ENCODE measurements at regions not wholly inside any gene's neighbourhood (a gene's known extent, or its start where the extent isn't known, plus 50 kb on each side); places are given as distances from the start of the nearest gene placed in this dataset.

DNA sequence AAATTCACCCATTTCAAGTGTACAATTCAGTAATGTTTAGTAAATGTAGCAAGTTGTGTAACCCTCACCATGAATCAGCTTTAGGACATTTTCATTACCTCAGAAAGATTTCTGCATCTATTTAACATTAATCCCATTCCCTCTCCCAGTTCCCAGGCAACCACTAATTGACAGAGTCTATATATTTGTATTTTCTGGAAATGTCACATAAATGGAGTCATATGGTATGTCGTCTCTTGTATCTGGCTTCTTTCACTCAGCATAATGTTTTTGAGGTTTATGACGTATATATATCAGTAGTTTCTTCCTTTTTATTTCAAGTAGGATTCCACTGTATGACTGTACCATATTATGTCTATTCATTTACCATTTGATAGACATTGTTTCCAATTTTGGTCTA is 199.8 kb downstream of the CYB561 start:
- H3K27ac Mint-ChIP-seq, result no peak overlapping the region
- DNase-seq (ENCODE audit: low spot score) (no peak), ATAC-seq (no peak)
- ChIA-PET POLR2A (no interaction called here), CTCF (no interaction called here)
- H3K9me3 Mint-ChIP-seq, result peaks cover 14% of the 10 kb centered on the region
- H3K4me3 Mint-ChIP-seq, result no peak overlapping the region
- H3K36me3 Mint-ChIP-seq, result 0 out of 2 replicates have a peak, but pooled peaks cover 8% of the 10 kb centered on the region
- TF ChIP-seq, protein P1, sequence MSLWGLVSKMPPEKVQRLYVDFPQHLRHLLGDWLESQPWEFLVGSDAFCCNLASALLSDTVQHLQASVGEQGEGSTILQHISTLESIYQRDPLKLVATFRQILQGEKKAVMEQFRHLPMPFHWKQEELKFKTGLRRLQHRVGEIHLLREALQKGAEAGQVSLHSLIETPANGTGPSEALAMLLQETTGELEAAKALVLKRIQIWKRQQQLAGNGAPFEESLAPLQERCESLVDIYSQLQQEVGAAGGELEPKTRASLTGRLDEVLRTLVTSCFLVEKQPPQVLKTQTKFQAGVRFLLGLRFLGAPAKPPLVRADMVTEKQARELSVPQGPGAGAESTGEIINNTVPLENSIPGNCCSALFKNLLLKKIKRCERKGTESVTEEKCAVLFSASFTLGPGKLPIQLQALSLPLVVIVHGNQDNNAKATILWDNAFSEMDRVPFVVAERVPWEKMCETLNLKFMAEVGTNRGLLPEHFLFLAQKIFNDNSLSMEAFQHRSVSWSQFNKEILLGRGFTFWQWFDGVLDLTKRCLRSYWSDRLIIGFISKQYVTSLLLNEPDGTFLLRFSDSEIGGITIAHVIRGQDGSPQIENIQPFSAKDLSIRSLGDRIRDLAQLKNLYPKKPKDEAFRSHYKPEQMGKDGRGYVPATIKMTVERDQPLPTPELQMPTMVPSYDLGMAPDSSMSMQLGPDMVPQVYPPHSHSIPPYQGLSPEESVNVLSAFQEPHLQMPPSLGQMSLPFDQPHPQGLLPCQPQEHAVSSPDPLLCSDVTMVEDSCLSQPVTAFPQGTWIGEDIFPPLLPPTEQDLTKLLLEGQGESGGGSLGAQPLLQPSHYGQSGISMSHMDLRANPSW (CRISPR knock-in tag; conservative IDR thresholded peaks at IDR 0.05; ENCODE audit: low read depth), result no peak
- TF ChIP-seq EMX1 (CRISPR knock-in tag; IDR thresholded peaks at IDR 0.05), result no peak
- TF ChIP-seq, protein P2, sequence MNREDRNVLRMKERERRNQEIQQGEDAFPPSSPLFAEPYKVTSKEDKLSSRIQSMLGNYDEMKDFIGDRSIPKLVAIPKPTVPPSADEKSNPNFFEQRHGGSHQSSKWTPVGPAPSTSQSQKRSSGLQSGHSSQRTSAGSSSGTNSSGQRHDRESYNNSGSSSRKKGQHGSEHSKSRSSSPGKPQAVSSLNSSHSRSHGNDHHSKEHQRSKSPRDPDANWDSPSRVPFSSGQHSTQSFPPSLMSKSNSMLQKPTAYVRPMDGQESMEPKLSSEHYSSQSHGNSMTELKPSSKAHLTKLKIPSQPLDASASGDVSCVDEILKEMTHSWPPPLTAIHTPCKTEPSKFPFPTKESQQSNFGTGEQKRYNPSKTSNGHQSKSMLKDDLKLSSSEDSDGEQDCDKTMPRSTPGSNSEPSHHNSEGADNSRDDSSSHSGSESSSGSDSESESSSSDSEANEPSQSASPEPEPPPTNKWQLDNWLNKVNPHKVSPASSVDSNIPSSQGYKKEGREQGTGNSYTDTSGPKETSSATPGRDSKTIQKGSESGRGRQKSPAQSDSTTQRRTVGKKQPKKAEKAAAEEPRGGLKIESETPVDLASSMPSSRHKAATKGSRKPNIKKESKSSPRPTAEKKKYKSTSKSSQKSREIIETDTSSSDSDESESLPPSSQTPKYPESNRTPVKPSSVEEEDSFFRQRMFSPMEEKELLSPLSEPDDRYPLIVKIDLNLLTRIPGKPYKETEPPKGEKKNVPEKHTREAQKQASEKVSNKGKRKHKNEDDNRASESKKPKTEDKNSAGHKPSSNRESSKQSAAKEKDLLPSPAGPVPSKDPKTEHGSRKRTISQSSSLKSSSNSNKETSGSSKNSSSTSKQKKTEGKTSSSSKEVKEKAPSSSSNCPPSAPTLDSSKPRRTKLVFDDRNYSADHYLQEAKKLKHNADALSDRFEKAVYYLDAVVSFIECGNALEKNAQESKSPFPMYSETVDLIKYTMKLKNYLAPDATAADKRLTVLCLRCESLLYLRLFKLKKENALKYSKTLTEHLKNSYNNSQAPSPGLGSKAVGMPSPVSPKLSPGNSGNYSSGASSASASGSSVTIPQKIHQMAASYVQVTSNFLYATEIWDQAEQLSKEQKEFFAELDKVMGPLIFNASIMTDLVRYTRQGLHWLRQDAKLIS (CRISPR knock-in tag; IDR thresholded peaks at IDR 0.05; ENCODE audit: borderline replicate concordance), result no peak
- TF ChIP-seq, protein P3, sequence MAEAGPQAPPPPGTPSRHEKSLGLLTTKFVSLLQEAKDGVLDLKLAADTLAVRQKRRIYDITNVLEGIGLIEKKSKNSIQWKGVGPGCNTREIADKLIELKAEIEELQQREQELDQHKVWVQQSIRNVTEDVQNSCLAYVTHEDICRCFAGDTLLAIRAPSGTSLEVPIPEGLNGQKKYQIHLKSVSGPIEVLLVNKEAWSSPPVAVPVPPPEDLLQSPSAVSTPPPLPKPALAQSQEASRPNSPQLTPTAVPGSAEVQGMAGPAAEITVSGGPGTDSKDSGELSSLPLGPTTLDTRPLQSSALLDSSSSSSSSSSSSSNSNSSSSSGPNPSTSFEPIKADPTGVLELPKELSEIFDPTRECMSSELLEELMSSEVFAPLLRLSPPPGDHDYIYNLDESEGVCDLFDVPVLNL (CRISPR knock-in tag; IDR thresholded peaks at IDR 0.05; ENCODE audit: borderline replicate concordance, low read depth), result no peak
- no peak for TF ChIP-seq GABPB1 (CRISPR knock-in tag; IDR thresholded peaks at IDR 0.05)
- no peak for TF ChIP-seq MYBL2 (CRISPR knock-in tag; IDR thresholded peaks at IDR 0.05)
- TF ChIP-seq, protein P4, sequence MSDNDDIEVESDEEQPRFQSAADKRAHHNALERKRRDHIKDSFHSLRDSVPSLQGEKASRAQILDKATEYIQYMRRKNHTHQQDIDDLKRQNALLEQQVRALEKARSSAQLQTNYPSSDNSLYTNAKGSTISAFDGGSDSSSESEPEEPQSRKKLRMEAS (CRISPR knock-in tag; IDR thresholded peaks at IDR 0.05), result no peak
- no peak for TF ChIP-seq ZNF396 (CRISPR knock-in tag; IDR thresholded peaks at IDR 0.05; ENCODE audit: borderline replicate concordance)
- TF ChIP-seq SOX15 (CRISPR knock-in tag; IDR thresholded peaks at IDR 0.05), result no peak
- TF ChIP-seq, protein P5, sequence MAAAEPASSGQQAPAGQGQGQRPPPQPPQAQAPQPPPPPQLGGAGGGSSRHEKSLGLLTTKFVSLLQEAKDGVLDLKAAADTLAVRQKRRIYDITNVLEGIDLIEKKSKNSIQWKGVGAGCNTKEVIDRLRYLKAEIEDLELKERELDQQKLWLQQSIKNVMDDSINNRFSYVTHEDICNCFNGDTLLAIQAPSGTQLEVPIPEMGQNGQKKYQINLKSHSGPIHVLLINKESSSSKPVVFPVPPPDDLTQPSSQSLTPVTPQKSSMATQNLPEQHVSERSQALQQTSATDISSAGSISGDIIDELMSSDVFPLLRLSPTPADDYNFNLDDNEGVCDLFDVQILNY (CRISPR knock-in tag; IDR thresholded peaks at IDR 0.05), result no peak
- no peak for TF ChIP-seq TCF7 (CRISPR knock-in tag; IDR thresholded peaks at IDR 0.05; ENCODE audit: low read depth)
- TF ChIP-seq, protein P6, sequence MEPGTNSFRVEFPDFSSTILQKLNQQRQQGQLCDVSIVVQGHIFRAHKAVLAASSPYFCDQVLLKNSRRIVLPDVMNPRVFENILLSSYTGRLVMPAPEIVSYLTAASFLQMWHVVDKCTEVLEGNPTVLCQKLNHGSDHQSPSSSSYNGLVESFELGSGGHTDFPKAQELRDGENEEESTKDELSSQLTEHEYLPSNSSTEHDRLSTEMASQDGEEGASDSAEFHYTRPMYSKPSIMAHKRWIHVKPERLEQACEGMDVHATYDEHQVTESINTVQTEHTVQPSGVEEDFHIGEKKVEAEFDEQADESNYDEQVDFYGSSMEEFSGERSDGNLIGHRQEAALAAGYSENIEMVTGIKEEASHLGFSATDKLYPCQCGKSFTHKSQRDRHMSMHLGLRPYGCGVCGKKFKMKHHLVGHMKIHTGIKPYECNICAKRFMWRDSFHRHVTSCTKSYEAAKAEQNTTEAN (CRISPR knock-in tag; IDR thresholded peaks at IDR 0.05), result no peak
- TF ChIP-seq, protein P7, sequence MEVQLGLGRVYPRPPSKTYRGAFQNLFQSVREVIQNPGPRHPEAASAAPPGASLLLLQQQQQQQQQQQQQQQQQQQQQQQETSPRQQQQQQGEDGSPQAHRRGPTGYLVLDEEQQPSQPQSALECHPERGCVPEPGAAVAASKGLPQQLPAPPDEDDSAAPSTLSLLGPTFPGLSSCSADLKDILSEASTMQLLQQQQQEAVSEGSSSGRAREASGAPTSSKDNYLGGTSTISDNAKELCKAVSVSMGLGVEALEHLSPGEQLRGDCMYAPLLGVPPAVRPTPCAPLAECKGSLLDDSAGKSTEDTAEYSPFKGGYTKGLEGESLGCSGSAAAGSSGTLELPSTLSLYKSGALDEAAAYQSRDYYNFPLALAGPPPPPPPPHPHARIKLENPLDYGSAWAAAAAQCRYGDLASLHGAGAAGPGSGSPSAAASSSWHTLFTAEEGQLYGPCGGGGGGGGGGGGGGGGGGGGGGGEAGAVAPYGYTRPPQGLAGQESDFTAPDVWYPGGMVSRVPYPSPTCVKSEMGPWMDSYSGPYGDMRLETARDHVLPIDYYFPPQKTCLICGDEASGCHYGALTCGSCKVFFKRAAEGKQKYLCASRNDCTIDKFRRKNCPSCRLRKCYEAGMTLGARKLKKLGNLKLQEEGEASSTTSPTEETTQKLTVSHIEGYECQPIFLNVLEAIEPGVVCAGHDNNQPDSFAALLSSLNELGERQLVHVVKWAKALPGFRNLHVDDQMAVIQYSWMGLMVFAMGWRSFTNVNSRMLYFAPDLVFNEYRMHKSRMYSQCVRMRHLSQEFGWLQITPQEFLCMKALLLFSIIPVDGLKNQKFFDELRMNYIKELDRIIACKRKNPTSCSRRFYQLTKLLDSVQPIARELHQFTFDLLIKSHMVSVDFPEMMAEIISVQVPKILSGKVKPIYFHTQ (CRISPR knock-in tag; IDR thresholded peaks at IDR 0.05), result no peak
- no peak for TF ChIP-seq ZNF121 (CRISPR knock-in tag; IDR thresholded peaks at IDR 0.05)
- TF ChIP-seq, protein P8, sequence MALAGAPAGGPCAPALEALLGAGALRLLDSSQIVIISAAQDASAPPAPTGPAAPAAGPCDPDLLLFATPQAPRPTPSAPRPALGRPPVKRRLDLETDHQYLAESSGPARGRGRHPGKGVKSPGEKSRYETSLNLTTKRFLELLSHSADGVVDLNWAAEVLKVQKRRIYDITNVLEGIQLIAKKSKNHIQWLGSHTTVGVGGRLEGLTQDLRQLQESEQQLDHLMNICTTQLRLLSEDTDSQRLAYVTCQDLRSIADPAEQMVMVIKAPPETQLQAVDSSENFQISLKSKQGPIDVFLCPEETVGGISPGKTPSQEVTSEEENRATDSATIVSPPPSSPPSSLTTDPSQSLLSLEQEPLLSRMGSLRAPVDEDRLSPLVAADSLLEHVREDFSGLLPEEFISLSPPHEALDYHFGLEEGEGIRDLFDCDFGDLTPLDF (CRISPR knock-in tag; IDR thresholded peaks at IDR 0.05), result no peak
- no peak for TF ChIP-seq GTF2I (CRISPR knock-in tag; conservative IDR thresholded peaks at IDR 0.05)
- TF ChIP-seq KAT7 (CRISPR knock-in tag; IDR thresholded peaks at IDR 0.05; ENCODE audit: borderline replicate concordance), result no peak
- TF ChIP-seq NFATC4 (CRISPR knock-in tag; IDR thresholded peaks at IDR 0.05), result no peak
- TF ChIP-seq FOXK1 (CRISPR knock-in tag; IDR thresholded peaks at IDR 0.05), result no peak
- H3K27me3 Mint-ChIP-seq (ENCODE audit: low read depth), result no peaks in the 10 kb centered on the region
- H3K4me1 Mint-ChIP-seq, result peaks cover 4% of the 10 kb centered on the region

Data from WTC11 (cell line).